ENCODE measurements at regions not wholly inside any gene's neighbourhood (a gene's known extent, or its start where the extent isn't known, plus 50 kb on each side); places are given as distances from the start of the nearest gene placed in this dataset.
"Not testable (repeated sequence)": the region's sequence is repeated elsewhere in the genome, so short reads cannot be mapped to it uniquely, and the experiment has no call there.

DNA sequence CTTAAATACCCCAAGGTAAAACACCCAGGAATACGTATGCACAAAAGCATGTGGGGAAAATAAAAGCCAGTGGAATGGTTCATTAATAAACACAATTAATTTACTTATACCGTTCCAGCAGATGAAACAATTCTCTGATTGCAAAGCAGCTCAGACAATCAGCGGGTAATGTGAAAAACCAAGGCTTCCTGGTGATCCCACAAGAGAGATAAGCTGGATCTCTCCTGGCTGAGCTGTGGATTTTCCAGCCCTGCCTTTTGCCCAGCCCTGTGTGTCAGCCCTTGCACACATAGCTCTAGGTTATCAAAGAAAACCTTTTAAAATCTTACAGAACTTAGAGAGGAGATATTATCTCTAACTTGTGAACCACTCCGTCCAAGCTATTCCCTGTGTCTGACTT, 1010.7 kb upstream of the AUTS2 start:
- DNase-seq = no peak

DNA sequence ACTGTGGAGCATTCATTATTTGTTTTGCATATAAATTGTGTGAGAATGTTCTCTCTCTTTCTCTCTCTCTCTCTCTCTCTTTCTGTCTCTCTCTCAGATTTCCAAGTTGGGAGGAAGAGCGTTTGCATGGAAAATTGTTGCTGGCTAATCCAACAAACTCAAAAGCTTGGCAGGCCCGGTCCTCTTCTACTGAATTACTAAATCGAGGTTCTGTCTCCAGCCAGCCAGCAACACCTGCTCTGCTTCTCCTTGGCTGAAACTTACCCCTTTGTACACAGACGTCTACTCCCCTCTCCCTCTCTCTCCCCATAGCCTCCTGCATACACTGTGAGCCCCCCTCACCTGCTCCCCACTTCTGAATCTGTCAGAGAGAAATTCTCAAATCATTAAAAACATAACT, 996.4 kb upstream of the AUTS2 start:
- DNase-seq = no peak

DNA sequence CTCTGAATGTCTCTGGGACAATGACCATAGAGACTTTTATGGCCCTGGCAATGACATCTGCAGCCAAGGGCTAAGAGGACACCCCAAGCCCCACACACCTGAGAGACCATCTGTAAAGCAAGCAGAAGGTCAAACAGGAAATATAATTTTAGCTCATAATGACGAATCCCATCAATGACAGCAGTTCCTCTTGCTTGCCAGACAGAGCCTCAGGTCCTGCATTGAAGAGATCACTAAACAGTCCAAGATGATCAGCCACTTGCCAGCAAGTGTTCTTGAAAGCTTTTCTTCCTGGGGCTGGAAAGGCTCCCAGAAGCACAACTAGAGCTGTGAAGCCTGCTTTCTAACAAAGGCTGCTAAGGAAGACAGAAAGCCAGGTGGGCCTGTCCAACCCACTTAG, 993.7 kb upstream of the AUTS2 start:
- DNase-seq = no peak

DNA sequence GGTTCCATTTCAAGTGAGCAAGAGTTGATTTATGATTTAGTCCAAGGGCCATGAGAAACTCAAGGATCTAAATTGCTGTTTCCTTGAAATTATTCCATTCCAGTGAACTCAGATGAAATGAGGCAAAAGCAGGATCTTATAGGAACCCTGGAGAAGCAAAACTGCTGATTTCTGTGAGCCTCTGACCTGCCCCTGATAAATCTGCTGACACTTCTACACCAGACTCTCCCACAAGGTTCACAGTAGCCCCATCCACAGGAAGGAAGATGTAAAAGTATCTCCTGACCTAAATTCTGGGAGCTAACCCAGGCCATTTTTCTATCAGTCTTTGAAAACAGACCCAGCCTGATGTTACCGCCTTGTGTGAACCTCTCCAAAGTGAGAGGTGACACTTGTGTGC, 987.6 kb upstream of the AUTS2 start:
- no peak for DNase-seq

DNA sequence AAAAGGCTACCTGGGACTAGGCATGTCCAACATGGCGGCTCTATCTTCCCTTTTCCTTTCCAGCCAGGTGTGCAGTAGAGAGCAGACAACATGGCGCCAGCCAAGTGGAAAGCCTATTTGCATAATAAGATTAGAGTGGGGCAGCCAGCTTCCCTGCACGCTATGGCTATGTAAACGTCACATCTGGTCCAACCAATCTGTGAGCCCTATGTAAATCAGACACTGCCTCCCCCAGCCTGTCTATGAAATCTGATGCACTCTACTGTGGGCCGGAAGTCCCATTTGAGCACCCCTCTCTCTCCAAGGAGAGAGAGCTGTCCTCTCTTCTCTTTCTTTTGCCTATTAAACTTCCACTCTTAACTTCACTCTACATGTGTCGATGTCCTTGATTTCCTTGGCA, 984.9 kb upstream of the AUTS2 start:
- no peak for DNase-seq

DNA sequence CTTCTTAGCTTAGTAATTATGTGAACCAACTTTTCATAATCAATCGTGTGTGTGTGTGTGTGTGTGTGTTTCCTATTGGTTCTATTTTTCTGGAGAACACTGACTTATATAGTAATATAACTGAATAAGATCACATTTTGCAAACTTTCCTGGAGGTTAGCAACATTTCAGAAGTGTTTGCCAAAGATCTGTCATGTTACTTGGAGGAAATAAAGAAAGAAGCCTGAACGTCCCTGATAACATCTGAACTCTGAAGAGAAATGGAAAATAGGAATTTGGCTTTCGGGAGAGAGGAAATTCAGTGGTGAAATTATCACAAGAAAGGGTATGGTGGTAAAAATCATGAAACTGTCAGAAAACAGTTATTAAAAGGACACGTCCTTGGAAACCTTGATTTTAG, 984.4 kb upstream of the AUTS2 start:
- DNase-seq = no peak

DNA sequence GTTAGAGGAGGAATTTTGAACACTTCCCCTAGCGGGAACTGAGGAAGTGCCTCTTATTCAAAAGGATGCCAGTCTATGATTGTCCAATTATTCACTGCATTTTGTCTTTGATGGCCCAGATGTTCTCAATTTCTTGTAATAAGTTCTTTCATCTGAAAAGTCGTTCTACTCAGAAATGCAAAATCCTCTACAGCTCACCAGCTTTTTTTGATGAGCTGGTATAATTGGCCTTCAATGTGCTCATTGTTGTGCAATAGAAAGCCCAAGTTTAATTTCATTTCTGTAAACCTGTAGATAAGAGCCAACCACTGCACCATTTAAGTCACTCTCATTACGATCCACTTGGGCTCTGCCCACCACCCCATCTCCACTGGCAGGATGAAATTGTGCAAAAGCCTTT, 978.7 kb upstream of the AUTS2 start:
- DNase-seq = no peak

DNA sequence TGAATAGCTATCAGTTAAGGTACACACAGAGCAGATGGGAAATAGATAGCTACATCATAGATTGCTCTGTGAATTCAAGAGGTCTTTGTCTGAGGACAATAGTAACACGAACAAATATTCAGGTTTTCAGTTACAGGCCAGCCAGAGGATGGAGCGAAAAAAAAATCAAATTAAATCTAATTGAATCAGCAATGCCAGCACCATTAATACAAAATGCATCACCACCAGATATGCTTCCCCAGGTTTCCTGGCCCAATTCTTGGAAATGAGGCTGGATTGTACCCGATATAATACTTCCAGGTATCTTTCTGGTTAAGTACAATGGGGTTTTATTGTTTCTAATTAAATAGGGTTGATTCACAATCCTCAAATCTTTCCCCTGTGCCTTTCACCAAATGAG, 975.8 kb upstream of the AUTS2 start:
- no peak for DNase-seq

DNA sequence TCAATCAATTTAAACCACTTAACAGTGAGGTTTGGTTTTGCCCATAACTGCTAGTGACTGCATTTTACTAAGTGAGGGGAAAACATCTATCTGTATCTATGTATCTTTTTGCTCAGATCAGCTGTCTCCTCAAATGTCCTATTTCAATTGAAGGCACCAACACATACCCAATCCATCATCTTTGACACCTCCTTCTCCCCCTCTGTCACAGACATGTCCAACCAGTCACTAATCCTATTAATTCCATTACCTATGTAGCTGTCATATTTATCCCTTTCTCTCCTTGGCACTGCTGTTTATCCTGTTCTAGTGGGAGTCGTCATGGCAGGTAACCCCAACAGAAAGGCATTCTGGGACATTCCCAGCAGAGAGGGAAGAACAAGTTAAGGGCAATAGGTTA, 975.2 kb upstream of the AUTS2 start:
- DNase-seq = no peak

DNA sequence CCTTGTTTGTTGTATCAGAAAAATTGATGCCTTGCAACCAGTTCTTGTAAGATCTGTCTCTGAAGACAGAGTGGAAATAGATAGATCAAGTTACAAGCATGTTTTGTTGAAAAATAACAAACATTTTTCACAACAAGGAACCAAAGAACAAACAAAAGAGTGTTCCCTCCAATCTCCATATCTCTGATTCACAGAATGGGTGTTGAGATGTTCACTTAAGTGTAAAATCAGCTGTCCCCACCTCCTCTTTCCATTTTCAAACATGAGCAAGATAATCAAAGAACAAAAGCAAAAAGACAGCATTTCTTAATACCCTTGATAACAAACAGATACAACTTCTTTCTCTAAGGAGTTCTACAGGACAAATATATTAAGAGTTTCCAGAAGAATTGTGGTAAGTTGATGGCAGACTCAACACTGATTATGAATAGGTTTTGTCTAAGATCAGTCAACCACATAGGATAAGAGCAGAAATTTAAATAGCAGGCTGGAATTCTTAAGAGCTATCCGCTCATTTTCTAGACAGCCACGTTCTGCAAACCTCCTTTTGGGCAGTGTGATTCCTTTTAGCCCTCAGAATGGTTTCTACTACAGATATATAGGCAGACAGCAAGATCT, 970.9 kb upstream of the AUTS2 start:
- no peak for DNase-seq

DNA sequence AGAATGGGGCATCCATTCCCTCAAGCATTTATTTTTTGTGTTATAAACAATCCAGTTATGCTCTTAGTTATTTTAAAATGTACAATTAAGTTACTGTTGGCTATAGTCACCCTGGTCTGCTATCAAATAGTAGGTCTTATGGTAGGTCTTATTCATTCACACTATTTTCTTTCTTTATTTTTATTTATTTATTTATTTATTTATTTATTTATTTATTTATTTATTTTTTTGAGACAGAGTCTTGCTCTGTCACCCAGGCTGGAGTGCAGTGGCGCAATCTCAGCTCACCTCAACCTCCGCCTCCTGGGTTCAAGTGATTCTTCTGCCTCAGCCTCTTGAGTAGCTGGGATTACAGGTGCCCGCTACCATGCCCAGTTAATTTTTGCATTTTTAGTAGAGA, 967.4 kb upstream of the AUTS2 start:
- not testable (repeated sequence) for DNase-seq

DNA sequence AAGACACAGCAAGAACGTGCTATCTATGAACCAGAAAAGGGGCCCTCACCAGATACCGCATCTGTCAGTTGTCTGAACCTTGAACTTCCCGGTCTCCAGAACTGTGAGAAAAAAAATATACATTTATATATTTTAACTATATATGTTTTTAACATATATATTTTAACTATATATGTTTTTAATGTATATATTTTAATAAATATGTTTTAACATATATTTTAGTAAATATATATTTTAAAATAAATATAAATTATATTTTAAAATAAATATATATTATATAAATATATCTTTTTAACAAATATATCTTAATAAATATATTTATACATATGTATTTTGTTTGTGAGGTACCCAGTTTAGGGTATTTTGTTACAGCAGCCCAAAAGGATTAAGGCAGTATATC, 958.2 kb upstream of the AUTS2 start:
- DNase-seq = no peak

DNA sequence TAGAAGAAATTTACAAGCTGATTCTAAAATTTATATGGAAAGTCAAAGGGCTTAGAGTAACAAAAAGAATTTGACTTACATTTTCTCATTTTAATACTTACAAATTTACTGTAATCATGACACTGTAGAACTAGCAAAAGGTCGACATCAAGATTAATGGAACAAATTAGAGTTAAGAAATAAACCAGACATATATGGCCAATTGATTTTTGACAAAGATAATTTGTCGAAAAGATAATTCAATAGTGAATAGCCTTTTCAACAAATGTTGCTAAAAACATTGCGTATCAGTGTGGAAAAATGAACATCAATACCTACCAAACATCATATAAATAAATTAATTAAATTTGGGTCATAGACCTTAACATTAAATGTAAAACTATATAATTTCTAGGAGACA, 955.5 kb upstream of the AUTS2 start:
- DNase-seq = no peak

DNA sequence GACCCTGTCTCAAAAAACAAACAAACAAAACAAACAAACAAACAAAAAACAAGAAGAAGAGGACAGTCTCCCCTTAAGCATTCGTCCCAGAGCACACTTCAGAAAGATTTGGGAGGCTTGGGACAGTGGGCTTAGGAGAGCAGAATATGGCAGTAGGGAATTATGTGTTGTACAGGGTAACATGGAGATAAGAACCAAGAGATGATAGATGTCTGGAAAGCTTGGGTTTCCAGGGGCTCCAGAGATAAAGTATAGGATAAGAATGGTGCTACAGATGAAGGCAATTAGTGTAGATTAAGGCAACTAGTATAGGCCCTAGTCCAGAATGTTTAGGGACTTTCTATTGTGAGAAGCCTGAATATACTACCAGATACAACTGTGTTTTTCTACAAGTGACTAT, 934.9 kb upstream of the AUTS2 start:
- no peak for DNase-seq

DNA sequence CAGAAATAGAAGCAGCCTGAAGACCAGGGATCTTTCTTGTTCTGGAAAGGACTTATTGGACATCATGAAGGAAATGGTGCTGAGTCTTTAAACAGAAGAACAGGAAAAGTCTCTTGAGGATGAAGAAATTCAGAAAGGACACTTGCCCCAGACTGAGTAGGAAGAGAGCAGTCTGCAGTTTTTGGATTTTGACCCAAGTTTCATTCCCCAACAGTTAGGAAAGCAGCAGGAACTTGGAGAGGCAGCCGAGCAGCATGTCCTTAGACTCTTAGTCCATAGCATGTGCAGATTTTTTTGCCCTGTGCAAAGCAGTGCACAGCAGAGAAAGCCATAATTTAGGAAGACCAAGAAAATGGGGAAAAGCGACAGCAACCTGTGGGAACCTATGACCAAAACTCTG, 927.2 kb upstream of the AUTS2 start:
- no peak for DNase-seq

DNA sequence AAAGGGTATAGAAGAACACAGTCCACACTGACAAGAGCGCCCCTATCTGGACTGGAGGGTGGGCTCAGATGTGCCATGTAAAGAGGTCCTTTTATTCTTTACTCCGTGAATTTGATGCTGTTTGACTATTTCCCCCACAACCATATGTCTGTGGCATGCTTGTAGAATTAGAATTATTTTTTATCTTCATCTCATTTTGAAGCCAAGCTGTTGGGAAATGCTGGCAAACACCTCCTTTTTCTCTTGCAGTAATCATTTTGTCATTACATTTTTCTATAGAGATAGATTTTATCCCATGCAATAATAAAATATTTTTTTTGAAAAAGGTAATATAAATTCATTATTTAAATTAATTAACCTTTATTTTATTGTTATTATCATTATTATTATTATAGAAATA, 926.6 kb upstream of the AUTS2 start:
- no peak for DNase-seq

DNA sequence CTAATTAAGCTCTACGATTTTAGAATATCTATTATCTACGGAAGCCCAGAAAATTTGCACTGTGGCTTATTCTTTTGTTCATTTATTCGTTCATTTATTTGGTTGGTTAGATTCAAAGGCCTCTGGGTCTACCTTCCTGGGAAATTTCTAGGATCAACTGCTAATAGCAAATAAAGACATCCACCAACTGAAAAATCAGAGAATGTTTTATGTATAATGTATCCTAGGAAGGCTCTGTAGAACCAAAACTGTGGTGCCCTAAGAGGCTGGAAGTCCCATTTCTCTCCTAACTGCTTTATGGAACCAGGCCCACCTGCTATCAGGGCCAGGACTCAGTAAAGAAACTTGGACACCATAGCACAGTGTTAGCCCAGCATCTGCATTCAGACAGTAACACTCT, 923.4 kb upstream of the AUTS2 start:
- DNase-seq = no peak

DNA sequence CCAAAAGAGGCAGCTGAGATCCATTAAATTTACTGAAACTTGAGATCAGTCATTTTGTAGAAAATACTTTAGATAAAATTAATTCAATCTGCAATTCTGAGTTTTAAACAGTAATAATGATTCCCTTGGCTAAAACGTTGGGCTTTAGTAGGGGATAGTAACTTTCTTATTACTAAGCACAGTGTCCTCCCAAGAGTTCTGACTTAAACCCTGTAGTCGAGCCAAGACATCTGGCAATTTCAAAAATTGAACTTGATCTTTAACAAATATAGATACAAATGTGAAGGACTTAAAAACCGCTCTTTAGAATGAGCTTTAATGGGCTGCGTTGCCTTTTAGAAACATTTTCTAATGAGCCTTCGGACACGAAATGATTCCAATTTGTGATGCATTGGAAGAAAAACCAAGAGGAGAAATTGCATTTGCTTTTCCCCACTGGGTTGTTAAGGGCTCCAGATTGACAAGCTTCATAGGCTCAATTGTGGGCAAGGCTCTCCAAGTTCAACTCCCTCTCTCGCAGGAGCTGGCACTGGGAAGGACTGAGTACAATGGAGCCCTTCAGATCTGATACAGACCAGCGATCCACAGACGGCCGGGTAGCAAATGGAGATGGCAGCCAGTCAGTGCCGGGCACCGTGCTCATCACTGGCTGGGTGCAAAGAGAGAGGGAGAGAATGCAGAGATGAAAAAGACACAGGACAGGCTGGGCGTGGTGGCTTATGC, 921.3 kb upstream of the AUTS2 start:
- DNase-seq = no peak

DNA sequence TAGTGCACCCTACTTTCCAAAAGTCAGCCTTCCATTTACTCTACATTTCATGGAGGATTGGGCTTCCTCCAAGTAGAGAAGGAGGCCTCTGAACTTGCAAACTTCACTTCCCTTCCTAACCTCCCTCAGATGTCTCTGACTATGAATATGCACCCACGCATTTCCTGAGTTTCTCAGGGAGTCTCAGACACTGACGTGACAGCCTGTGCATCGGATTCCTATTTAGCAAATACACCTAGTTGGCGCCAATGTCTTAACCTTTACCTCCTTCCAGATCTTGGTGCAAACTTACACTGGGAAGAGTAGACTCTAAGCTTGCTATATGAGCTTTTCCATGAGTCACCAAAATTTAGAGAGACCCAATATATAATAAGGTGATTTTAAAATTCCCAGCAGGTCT, 920.1 kb upstream of the AUTS2 start:
- no peak for DNase-seq

DNA sequence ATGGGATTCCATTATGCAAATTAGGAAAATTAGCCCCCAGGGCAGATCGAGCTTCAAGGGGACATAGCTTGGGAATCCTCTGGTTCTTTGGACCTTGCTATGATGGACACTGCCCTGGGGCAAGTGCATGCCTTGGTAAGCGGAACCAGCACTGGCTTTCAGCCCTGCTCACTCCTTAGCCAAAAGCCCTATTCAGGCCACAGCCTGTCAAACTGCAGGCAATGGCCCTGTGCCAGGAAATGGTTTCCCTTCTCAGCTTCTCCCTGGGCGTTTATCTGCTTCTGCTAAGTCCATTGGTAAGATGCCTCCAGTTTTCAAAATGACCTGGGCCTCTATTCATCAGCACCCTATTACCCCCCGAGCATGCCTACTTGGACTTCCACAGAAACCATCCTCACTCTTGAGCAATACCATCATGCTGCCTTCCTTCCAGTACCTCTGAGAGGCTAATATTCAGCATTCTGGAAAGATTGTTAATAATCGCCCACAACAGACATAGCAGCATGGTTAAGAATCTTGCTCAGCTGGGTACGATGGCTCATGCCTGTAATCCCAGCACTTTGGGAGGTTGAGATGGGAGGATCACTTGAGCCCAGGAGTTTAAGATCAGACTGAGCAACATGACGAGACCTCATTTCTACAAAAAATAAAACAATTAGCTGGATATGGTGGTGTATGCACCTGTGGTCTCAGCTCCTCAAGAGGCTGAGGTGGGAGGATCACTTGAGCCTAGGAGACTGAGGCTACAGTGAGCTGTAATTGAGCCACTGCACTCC, 918.6 kb upstream of the AUTS2 start:
- DNase-seq = no peak

DNA sequence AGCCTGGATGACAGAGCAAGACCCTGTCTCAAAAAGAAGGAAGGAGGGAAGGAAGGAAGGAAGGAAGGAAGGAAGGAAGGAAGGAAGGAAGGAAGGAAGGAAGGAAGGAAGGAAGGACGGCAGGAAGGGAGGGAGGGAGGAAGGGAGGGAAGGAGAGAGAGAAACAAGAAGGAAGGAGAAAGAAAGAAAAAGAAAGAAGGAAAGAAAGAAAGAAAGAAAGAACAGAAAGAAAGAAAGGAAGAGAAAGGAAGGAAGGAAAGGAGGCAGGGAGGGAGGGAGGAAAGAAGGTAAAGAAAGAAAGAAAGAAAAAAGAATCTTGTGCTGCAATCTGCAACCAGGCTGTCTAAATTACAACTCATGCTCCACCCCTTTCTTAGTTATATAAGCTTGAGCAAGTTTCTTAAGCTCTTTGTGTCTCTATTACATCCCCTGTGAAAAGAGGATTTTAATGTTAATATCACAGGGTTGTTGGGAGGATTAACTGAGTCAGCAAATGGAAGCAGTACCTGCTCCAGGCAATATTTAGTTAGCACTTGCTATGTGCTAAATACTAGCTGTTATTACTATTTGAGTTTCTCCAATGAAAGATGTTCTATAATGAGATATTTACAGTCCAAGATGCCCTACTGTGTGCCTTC, 917.9 kb upstream of the AUTS2 start:
- DNase-seq = no peak

DNA sequence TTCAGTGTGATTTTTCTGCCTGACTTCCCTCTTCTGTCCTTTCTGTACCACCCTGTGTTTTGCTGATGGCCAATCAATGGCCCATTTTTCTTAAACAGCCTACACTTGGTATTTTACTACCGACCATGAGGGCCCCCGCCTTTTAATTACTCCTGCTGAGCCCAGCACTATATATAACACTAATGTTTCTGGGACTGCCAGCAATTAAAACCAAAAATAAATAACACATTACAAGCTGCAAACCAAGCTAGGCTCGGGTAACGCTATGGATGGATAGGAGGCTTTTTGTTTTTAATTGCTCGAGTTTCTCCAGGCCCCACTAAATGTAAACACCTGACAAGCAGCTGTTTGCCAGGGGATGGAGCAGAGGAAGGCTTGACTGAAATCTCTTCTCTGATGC, 915.4 kb upstream of the AUTS2 start:
- no peak for DNase-seq

DNA sequence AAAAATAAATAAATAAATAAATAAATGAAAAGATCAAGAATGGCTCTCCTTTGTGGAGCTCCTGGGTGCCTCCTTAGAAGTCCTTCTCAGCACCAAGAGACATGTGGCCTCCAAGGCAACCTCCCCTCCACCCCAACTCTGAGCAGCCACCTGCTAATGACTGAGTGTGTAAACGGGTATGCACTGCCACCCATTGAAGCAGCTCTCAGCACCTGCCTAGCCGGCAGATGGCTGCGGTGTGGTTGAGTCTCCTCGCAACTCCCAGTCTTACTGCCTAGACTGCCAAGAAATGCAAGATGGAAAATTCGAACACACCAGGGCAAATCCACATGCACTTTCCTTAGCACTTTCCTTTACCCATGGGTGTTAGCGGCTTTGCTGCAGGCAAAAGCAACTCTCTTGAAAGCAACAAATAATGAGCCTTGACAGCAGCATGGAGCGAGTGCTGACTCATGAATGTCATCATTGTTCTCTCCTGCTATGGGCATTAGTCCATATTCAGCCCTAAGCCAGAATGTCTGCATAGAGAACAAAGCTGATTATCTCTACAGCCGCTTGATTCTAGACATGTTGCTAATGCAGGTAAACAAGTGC, 913.9 kb upstream of the AUTS2 start:
- no peak for DNase-seq

DNA sequence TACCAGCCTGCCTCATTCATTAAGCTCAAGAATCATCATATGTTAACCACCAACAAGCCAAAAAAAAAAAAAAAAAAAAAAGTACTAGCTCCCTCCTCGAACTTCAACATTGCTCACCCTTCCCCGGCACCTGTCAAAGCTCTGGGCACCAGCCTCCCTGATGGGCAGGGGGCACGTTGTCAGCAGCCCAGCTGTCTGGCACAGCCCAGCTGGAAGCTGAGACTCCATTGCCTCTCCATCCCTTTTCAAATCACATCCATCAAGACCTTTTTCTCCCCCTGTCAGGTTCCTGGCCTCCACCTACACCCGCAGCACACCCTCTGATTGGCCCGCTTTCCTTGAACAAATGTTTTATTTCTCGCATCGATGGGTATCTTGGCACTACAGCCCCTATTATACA, 913.3 kb upstream of the AUTS2 start:
- DNase-seq = no peak

Data from CD4-positive, alpha-beta T cell treated with Interferon alpha-2 for 1 hour (primary cell).